K562 (cell line): ENCODE measurements at regions not wholly inside any gene's neighbourhood (a gene's known extent, or its start where the extent isn't known, plus 50 kb on each side); places are given as distances from the start of the nearest gene placed in this dataset.

Experiments used
- ATAC-seq: fragments of 200-7000 bp; cut with Tn5 transposase; 3 replicates; pipeline ENCODE4 v1.9.1; 2020; ENCODE audit warnings: moderate library complexity
- BruUV-seq: library from RNA; stranded (reverse); fragments of 400-500 nt; replicated peaks from 2 replicates; lab custom pipeline; 2021; lab: Mats Ljungman, UMichigan
- CTCF ChIA-PET: fragments of 300-600 bp; formaldehyde crosslinking; extraction: SDS; loops from one replicate; lab custom pipeline; 2021; ENCODE audit warnings: low intra/inter-chr PET ratio; lab: Yijun Ruan, JAX
- POLR2A ChIA-PET: fragments of 300-600, 350-650 bp; sonication (Branson Sonifier 250); formaldehyde crosslinking; extraction: SDS; loops from one replicate; lab custom pipeline; 2021; ENCODE audit warnings: antibody characterized with exemption, inconsistent platforms; lab: Yijun Ruan, JAX
- DNase-seq, 4 experiments: peaks; one replicate each; pipeline versions ENCODE4 v3.0.0 to v3.0.0-alpha.2; 2011 to 2018; ENCODE audit warnings: low spot score in 3 of 4, mixed read lengths in 3 of 4; ENCODE audit errors: extremely low read depth in 1 of 4
- FAIRE-seq: peaks from 2 replicates; lab custom pipeline; 2011; peaks lifted over from hg19 to GRCh38; lab: Jason Lieb, UNC
- H2AFZ ChIP-seq: 2 replicates; pipeline ENCODE4 v1.6.0; 2011; ENCODE audit warnings: low read depth, low read length, control low read depth, inconsistent platforms
- H3K27ac ChIP-seq: fragments of 200-600 bp; 3 replicates; pipeline ENCODE4 v1.8.0; 2011; ENCODE audit warnings: low read depth, mild to moderate bottlenecking, control low read depth, inconsistent platforms, low read length, moderate library complexity, mixed read lengths; ENCODE audit errors: extremely low read depth
- H3K27me3 ChIP-seq, 2 experiments: fragments of 300-600 bp in 1 of 2; 2 replicates in 1 of 2; 3 replicates in 1 of 2; pipeline versions ENCODE4 v1.6.0 to v1.8.0; 2011; ENCODE audit warnings: inconsistent platforms in 2 of 2, low read length in 2 of 2, mild to moderate bottlenecking in 1 of 2, mixed read lengths in 1 of 2, moderate library complexity in 1 of 2; ENCODE audit not compliant: control insufficient read depth in 2 of 2, insufficient read depth in 2 of 2
- H3K36me3 ChIP-seq: fragments of 300-600 bp; 3 replicates; pipeline ENCODE4 v1.8.0; 2011; ENCODE audit warnings: mild to moderate bottlenecking, low read length, inconsistent platforms; ENCODE audit not compliant: control insufficient read depth, insufficient read depth
- H3K4me1 ChIP-seq, 2 experiments: fragments of 200-600 bp in 1 of 2; replicated peaks in 1 of 2; 2 replicates in 1 of 2; 3 replicates in 1 of 2; pipeline versions ENCODE4 v1.5.1 to v1.8.0; 2011; ENCODE audit warnings: inconsistent platforms in 2 of 2, low read length in 2 of 2, mild to moderate bottlenecking in 1 of 2, mixed read lengths in 1 of 2, moderate library complexity in 1 of 2; ENCODE audit not compliant: control insufficient read depth in 2 of 2, insufficient read depth in 2 of 2
- H3K4me2 ChIP-seq: 2 replicates; pipeline ENCODE4 v1.6.1; 2011; ENCODE audit warnings: low read length, control low read depth, inconsistent platforms, mixed read lengths; ENCODE audit not compliant: insufficient read depth
- H3K4me3 ChIP-seq: fragments of 200-600 bp; sonication (generic), shearing (Covaris generic); 2 replicates; pipeline ENCODE4 v1.5.1; 2016; ENCODE audit warnings: control low read depth, inconsistent platforms
- H3K79me2 ChIP-seq: fragments of 200-600 bp; 3 replicates; pipeline ENCODE4 v1.8.0; 2011; ENCODE audit warnings: low read length, inconsistent platforms; ENCODE audit not compliant: control insufficient read depth, insufficient read depth
- H3K9ac ChIP-seq, 2 experiments: 2 replicates each; pipeline versions ENCODE4 v1.6.0 to v1.6.1; 2011; ENCODE audit warnings: low read depth in 2 of 2, low read length in 2 of 2, control low read depth in 1 of 2, inconsistent platforms in 1 of 2, mild to moderate bottlenecking in 1 of 2, mixed read lengths in 1 of 2; ENCODE audit not compliant: insufficient read depth in 1 of 2
- H3K9me1 ChIP-seq: one replicate; pipeline ENCODE4 v1.6.0; 2011; ENCODE audit warnings: inconsistent platforms, mild to moderate bottlenecking, low read length, moderate library complexity; ENCODE audit not compliant: control insufficient read depth, insufficient read depth
- H3K9me3 ChIP-seq: replicated peaks from 2 replicates; pipeline ENCODE4 v1.5.1; 2011; ENCODE audit warnings: low read depth, low read length, inconsistent platforms; ENCODE audit not compliant: control insufficient read depth, insufficient read depth
- H4K20me1 ChIP-seq: replicated peaks from 2 replicates; pipeline ENCODE4 v1.6.1; 2011; ENCODE audit warnings: low read length, inconsistent platforms, mixed read lengths; ENCODE audit not compliant: control insufficient read depth, insufficient read depth
- CBFA2T2 ChIP-seq: fragments of 450-650 bp; conservative IDR thresholded peaks from 2 replicates; pipeline ENCODE4 v1.6.1; 2017; ENCODE audit warnings: mild to moderate bottlenecking
- DPF2 ChIP-seq: fragments of 450-650 bp; IDR thresholded peaks from 2 replicates; pipeline ENCODE4 v1.6.1; 2016
- HMG20A ChIP-seq: fragments of 450-650 bp; formaldehyde crosslinking; conservative IDR thresholded peaks from 2 replicates; pipeline ENCODE4 v1.4.0; 2020; ENCODE audit warnings: mild to moderate bottlenecking, mixed read lengths
- HNRNPUL1 ChIP-seq: fragments of 200-400 bp; formaldehyde crosslinking; IDR thresholded peaks from 2 replicates; pipeline ENCODE4 v1.6.1; 2017; ENCODE audit warnings: low read length
- IRF9 ChIP-seq: fragments of 450-650 bp; IDR thresholded peaks from 2 replicates; pipeline ENCODE4 v1.6.1; 2016; ENCODE audit warnings: missing biosample characterization, missing genetic modification characterization
- KDM4B ChIP-seq, 2 experiments: fragments of 450-650 bp in 1 of 2; sonication (generic) in 1 of 2; IDR thresholded peaks; 2 replicates each; pipeline ENCODE4 v1.6.1; 2016 to 2017; ENCODE audit warnings: borderline replicate concordance in 2 of 2, antibody characterized with exemption in 1 of 2, low read depth in 1 of 2, mild to moderate bottlenecking in 1 of 2
- MYBL2 ChIP-seq, 2 experiments: fragments of 450-650 bp in 1 of 2; sonication (generic) in 1 of 2; formaldehyde crosslinking in 1 of 2; IDR thresholded peaks; 2 replicates each; pipeline versions ENCODE4 v1.6.1 to v1.8.1; 2017 to 2022; ENCODE audit warnings: borderline replicate concordance in 1 of 2, inconsistent platforms in 1 of 2, low read depth in 1 of 2, mild to moderate bottlenecking in 1 of 2, missing genetic modification reagents in 1 of 2, moderate library complexity in 1 of 2
- NR0B1 ChIP-seq: fragments of 450-650 bp; IDR thresholded peaks from one replicate; pipeline ENCODE4 v1.6.1; 2018; ENCODE audit warnings: mild to moderate bottlenecking, moderate library complexity; ENCODE audit not compliant: partially characterized antibody
- VEZF1 ChIP-seq: fragments of 200-800 bp; sonication (Bioruptor generic); IDR thresholded peaks from 2 replicates; pipeline ENCODE4 v1.6.1; 2017; ENCODE audit warnings: missing genetic modification characterization, missing compliant biosample characterization
- ZNF197 ChIP-seq: fragments of 200-800 bp; sonication (Bioruptor generic); IDR thresholded peaks from 2 replicates; pipeline ENCODE4 v1.6.1; 2016; ENCODE audit warnings: low read depth, missing genetic modification characterization, missing compliant biosample characterization
- WGBS: fragments of 100-300 bp; shearing (Covaris generic); methylation state at CpG from one replicate; pipeline ENCODE4 v1.1.6; 2016; ENCODE audit warnings: low coverage, mixed read lengths; ENCODE audit not compliant: insufficient coverage; ENCODE audit errors: missing lambda C conversion rate; 5-methylcytosine and 5-hydroxymethylcytosine counted together
- in situ Hi-C: fragments of 300-500 bp; cut with MboI; formaldehyde crosslinking; loops from 4 replicates; pipeline ENCODE4 v1.15.0; 2018; ENCODE audit warnings: inconsistent platforms, mixed read lengths
- intact Hi-C: fragments of 100-400 bp; cut with micrococcal nuclease; formaldehyde crosslinking; loops from 2 replicates; pipeline ENCODE4 v1.14.2; 2022
- TF ChIP-seq, protein P1 (sequence below), 2 experiments: fragments of 450-650 bp in 1 of 2; IDR thresholded peaks; 2 replicates each; pipeline ENCODE4 v1.6.1; 2011 to 2017; ENCODE audit warnings: low read depth in 2 of 2, antibody characterized with exemption in 1 of 2, borderline replicate concordance in 1 of 2, low read length in 1 of 2, mild to moderate bottlenecking in 1 of 2, mixed read lengths in 1 of 2; ENCODE audit not compliant: control insufficient read depth in 1 of 2

DNA sequence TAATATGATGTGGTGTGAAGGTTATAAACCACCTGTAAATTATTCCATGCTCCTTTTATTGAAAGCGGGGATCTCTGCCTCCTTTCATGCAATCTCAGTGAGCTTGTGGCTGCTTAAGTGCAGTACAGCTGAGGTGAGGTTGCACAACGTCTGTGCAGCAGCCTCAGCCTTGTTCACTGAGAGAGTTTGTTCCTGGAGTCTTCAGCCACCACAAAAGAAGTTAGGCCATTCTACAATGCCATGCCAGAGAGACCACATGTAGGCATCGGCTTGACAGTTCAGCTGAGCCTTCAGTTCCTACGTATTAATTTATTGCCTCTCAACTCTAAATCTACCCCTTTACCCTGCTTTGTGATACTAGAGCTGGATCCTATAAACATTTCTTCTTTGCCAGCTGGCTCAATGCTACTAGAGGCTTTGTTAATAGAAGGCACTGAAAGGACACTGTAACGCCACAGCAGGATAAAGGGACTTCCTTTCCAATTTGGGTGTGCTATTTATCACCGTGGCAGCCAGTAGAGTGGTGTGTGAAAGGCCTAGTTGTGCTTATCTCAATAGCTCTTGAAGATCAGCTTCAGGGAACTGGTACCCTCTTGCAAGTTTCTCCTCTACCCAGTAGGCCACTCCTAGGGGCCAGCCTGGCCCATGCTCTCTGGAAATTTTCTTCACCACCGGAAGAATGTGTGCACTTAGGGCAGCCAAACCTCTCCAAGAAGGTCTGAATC is 337.7 kb downstream of the IPO8 start:
- Histone ChIP-seq H2AFZ (no peak overlapping the region), H3K79me2 (no peaks in the 10 kb centered on the region), H3K4me3 (no peak overlapping the region), H3K9me1 (no peaks in the 10 kb centered on the region), H3K27me3 (no peaks in the 10 kb centered on the region), H3K4me2 (no peak overlapping the region), H3K9me3 (no peaks in the 10 kb centered on the region), H3K27ac (no peak overlapping the region), H4K20me1 (no peaks in the 10 kb centered on the region), H3K4me1 (no peaks in the 10 kb centered on the region), H3K9ac (no peak overlapping the region), H3K36me3 (no peaks in the 10 kb centered on the region)
- ChIA-PET CTCF (no interaction called here), POLR2A (interaction anchor here (1.1 kb wide), 1 partner anchor 13 kb away, joined by 4 read pairs; no protein-coding TSS in a partner anchor)
- DNase-seq (no peak), ATAC-seq (no peak), FAIRE-seq (no peak)
- in situ Hi-C loops: no loop called here
- BruUV-seq: no TSS peak
- intact Hi-C loops: no loop called here
- no peak for TF ChIP-seq HMG20A (CRISPR knock-in tag)
- TF ChIP-seq NR0B1: no peak
- no peak for TF ChIP-seq HNRNPUL1
- TF ChIP-seq CBFA2T2: no peak
- no peak for TF ChIP-seq MYBL2 (IDR thresholded peaks at IDR 0.05; ENCODE audit: low read depth)
- no peak for TF ChIP-seq MYBL2 (CRISPR knock-in tag; IDR thresholded peaks at IDR 0.05; ENCODE audit: borderline replicate concordance)
- TF ChIP-seq, protein P1, sequence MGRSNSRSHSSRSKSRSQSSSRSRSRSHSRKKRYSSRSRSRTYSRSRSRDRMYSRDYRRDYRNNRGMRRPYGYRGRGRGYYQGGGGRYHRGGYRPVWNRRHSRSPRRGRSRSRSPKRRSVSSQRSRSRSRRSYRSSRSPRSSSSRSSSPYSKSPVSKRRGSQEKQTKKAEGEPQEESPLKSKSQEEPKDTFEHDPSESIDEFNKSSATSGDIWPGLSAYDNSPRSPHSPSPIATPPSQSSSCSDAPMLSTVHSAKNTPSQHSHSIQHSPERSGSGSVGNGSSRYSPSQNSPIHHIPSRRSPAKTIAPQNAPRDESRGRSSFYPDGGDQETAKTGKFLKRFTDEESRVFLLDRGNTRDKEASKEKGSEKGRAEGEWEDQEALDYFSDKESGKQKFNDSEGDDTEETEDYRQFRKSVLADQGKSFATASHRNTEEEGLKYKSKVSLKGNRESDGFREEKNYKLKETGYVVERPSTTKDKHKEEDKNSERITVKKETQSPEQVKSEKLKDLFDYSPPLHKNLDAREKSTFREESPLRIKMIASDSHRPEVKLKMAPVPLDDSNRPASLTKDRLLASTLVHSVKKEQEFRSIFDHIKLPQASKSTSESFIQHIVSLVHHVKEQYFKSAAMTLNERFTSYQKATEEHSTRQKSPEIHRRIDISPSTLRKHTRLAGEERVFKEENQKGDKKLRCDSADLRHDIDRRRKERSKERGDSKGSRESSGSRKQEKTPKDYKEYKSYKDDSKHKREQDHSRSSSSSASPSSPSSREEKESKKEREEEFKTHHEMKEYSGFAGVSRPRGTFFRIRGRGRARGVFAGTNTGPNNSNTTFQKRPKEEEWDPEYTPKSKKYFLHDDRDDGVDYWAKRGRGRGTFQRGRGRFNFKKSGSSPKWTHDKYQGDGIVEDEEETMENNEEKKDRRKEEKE (IDR thresholded peaks at IDR 0.05; ENCODE audit: borderline replicate concordance in 1 of 2, control insufficient read depth in 1 of 2, low read depth in 2 of 2, low read length in 1 of 2): no peak
- TF ChIP-seq VEZF1: no peak
- no peak for TF ChIP-seq DPF2
- TF ChIP-seq KDM4B (IDR thresholded peaks at IDR 0.05; ENCODE audit: borderline replicate concordance in 2 of 2, low read depth in 1 of 2): no peak
- no peak for TF ChIP-seq ZNF197 (CRISPR knock-in tag)
- TF ChIP-seq IRF9 (tag): no peak
- WGBS: 2% methylated on average over 7 of the region's 7 CpGs
